HCT116 (cell line): ENCODE measurements at regions not wholly inside any gene's neighbourhood (a gene's known extent, or its start where the extent isn't known, plus 50 kb on each side); places are given as distances from the start of the nearest gene placed in this dataset.

Source experiments
- ATAC-seq: fragments of 200-7000 bp; cut with Tn5 transposase; 2 replicates; pipeline ENCODE4 v1.9.1; 2020; ENCODE audit warnings: mild to moderate bottlenecking, moderate library complexity
- BruUV-seq: library from RNA; stranded (reverse); fragments of 400-500 nt; replicated peaks from 2 replicates; lab custom pipeline; 2021; lab: Mats Ljungman, UMichigan
- CTCF ChIA-PET: fragments of 300-600 bp; sonication (Branson Sonifier 250); formaldehyde crosslinking; loops from one replicate; lab custom pipeline; 2021; ENCODE audit warnings: antibody characterized with exemption; lab: Charles Lee
- POLR2A ChIA-PET: fragments of 300-600, 350-600 bp; sonication (Branson Sonifier 250); formaldehyde crosslinking; loops from one replicate; lab custom pipeline; 2021; ENCODE audit warnings: antibody characterized with exemption; lab: Charles Lee
- RAD21 ChIA-PET, 2 experiments: fragments of 300-600 bp; sonication (Branson Sonifier 250); formaldehyde crosslinking; loops; one replicate each; lab custom pipeline; 2023; ENCODE audit warnings: low total read pairs in 2 of 2; ENCODE audit not compliant: uncharacterized antibody in 2 of 2, unreplicated experiment in 2 of 2, low non-redundant PET in 1 of 2; lab: Charles Lee
- DNase-seq: peaks from one replicate; pipeline ENCODE4 v3.0.0-alpha.2; 2010; ENCODE audit warnings: low read depth, low spot score
- H2AFZ ChIP-seq: fragments of 200-600 bp; shearing (Covaris generic), sonication (generic); 2 replicates; pipeline ENCODE4 v1.6.1; 2017; ENCODE audit warnings: low read depth, mixed run types, mixed read lengths, antibody characterized with exemption, low read length; ENCODE audit not compliant: poor library complexity, severe bottlenecking
- H3K27ac ChIP-seq: 2 replicates; pipeline ENCODE4 v1.5.1; 2012; ENCODE audit warnings: low read depth, low read length
- H3K27me3 ChIP-seq: fragments of 200-600 bp; sonication (generic); 2 replicates; pipeline ENCODE4 v1.6.1; 2016; ENCODE audit warnings: mixed run types, low read length, mixed read lengths; ENCODE audit not compliant: insufficient read depth
- H3K36me3 ChIP-seq, 2 experiments: fragments of 200-500 bp in 1 of 2; fragments of 200-600 bp in 1 of 2; sonication (Bioruptor generic) in 1 of 2; sonication (generic) in 1 of 2; 2 replicates each; pipeline versions ENCODE4 v1.5.1 to v1.6.1; 2014 to 2016; ENCODE audit warnings: low read length in 2 of 2, inconsistent platforms in 1 of 2, mixed read lengths in 1 of 2, mixed run types in 1 of 2; ENCODE audit not compliant: insufficient read depth in 2 of 2, control insufficient read depth in 1 of 2
- H3K4me1 ChIP-seq, 2 experiments: fragments of 200-600 bp in 1 of 2; sonication (generic) in 1 of 2; 2 replicates each; pipeline versions ENCODE4 v1.5.1 to v1.6.1; 2012 to 2017; ENCODE audit warnings: low read length in 2 of 2, inconsistent platforms in 1 of 2, mild to moderate bottlenecking in 1 of 2, mixed read lengths in 1 of 2, mixed run types in 1 of 2, moderate library complexity in 1 of 2; ENCODE audit not compliant: insufficient read depth in 2 of 2, control insufficient read depth in 1 of 2
- H3K4me2 ChIP-seq: fragments of 200-600 bp; sonication (generic); 2 replicates; pipeline ENCODE4 v1.6.1; 2017; ENCODE audit warnings: mixed run types, low read length, mixed read lengths
- H3K4me3 ChIP-seq, 2 experiments: fragments of 200-600 bp in 1 of 2; sonication (generic) in 1 of 2; replicated peaks in 1 of 2; 2 replicates each; pipeline ENCODE4 v1.5.1; 2011 to 2016; ENCODE audit warnings: low read length in 2 of 2, control low read depth in 1 of 2, low read depth in 1 of 2, mild to moderate bottlenecking in 1 of 2, mixed read lengths in 1 of 2, mixed run types in 1 of 2
- H3K79me2 ChIP-seq: fragments of 200-600 bp; sonication (generic); 2 replicates; pipeline ENCODE4 v1.6.1; 2017; ENCODE audit warnings: mild to moderate bottlenecking, mixed run types, low read length, moderate library complexity, mixed read lengths; ENCODE audit not compliant: insufficient read depth
- H3K9ac ChIP-seq: fragments of 200-600 bp; sonication (generic); 2 replicates; pipeline ENCODE4 v1.6.1; 2016; ENCODE audit warnings: low read length, mixed read lengths
- H3K9me2 ChIP-seq: fragments of 200-600 bp; sonication (generic), shearing (Covaris generic); 2 replicates; pipeline ENCODE4 v1.6.1; 2017; ENCODE audit warnings: mixed run types, mild to moderate bottlenecking, moderate library complexity; ENCODE audit not compliant: insufficient read depth
- H3K9me3 ChIP-seq, 2 experiments: fragments of 200-500 bp in 1 of 2; fragments of 200-600 bp in 1 of 2; sonication (Bioruptor generic) in 1 of 2; sonication (generic) in 1 of 2; 2 replicates each; pipeline ENCODE4 v1.6.1; 2014 to 2017; ENCODE audit warnings: low read length in 2 of 2, mixed read lengths in 2 of 2, inconsistent platforms in 1 of 2, low read depth in 1 of 2, mild to moderate bottlenecking in 1 of 2, mixed run types in 1 of 2, moderate library complexity in 1 of 2; ENCODE audit not compliant: control insufficient read depth in 1 of 2, insufficient read depth in 1 of 2
- H4K20me1 ChIP-seq: fragments of 200-600 bp; sonication (generic), shearing (Covaris generic); 2 replicates; pipeline ENCODE4 v1.6.1; 2017; ENCODE audit warnings: mixed run types, mild to moderate bottlenecking, moderate library complexity; ENCODE audit not compliant: insufficient read depth
- ATF3 ChIP-seq: IDR thresholded peaks from 2 replicates; pipeline ENCODE4 v1.6.1; 2012
- FOSL1 ChIP-seq: IDR thresholded peaks from 2 replicates; pipeline ENCODE4 v1.6.1; 2012; ENCODE audit warnings: low read depth
- JUND ChIP-seq: IDR thresholded peaks from 2 replicates; pipeline ENCODE4 v1.6.1; 2012
- RAD21 ChIP-seq: IDR thresholded peaks from 2 replicates; pipeline ENCODE4 v1.6.1; 2012; ENCODE audit warnings: low read depth, mild to moderate bottlenecking
- YY1 ChIP-seq: IDR thresholded peaks from 2 replicates; pipeline ENCODE4 v1.6.1; 2011; ENCODE audit warnings: low read length, low read depth, moderate library complexity, mild to moderate bottlenecking; ENCODE audit not compliant: insufficient replicate concordance; ENCODE audit errors: extremely low read depth
- ZNF274 ChIP-seq: fragments of 200-500 bp; sonication (Bioruptor generic); IDR thresholded peaks from 2 replicates; pipeline ENCODE4 v1.6.1; 2014; ENCODE audit warnings: mild to moderate bottlenecking, low read depth, low read length, inconsistent platforms
- intact Hi-C: fragments of 100-400 bp; cut with micrococcal nuclease; formaldehyde crosslinking; loops from 2 replicates; pipeline ENCODE4 v1.10.0; 2022
- TF ChIP-seq, protein P1 (sequence below): IDR thresholded peaks from 2 replicates; pipeline ENCODE4 v1.6.1; 2011; ENCODE audit warnings: mild to moderate bottlenecking, low read length, moderate library complexity; ENCODE audit not compliant: insufficient replicate concordance; ENCODE audit errors: extremely low read depth

DNA sequence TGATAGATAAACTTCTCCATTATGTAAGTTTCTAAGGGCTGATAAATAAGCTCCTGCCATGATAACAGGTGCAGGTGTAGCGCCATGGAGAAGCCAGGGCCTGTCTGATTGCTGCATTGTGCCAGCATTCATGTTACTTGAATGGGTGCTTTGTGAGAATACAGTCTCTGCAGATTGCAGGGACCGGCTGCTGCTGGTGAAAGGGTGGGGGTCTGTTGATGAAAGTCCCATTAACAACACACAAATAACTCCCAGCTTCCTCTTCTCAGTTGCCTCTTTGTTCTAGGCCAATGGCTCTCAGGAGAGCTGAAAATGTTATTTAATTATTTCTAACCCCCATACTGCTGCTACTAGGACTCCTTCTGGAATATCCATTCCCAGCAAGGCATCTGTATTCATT, 77.2 kb downstream of the RTP4 start:
- H3K4me3 ChIP-seq: no peak overlapping the region
- POLR2A ChIA-PET: no interaction called here
- RAD21 ChIA-PET: no interaction called here

DNA sequence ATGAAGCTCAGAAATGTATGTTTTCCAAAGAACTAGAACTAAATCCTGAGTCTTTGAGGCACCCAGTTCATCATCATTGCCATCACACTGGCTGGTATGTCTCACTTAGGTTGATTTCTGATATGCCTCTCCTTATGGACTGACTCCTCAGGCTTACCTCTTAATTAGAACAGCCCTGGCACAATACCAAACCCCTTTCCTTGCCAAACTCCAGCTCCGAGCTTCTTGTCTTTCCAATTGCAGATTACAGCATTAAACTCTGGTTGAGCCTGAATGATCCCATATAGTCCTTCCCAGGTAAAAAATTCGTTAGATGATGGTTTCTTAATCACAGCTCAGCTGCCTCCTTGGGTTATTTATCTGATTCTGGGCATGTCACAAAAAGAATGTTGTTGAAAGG, 66.3 kb downstream of the RTP4 start:
- Histone ChIP-seq H3K27me3 (no peaks in the 10 kb centered on the region), H4K20me1 (no peaks in the 10 kb centered on the region), H3K9me2 (no peaks in the 10 kb centered on the region), H3K9ac (no peak overlapping the region), H2AFZ (no peak overlapping the region), H3K36me3 (no peaks in the 10 kb centered on the region), H3K4me1 (no peaks in the 10 kb centered on the region), H3K27ac (no peak overlapping the region), H3K4me3 (no peak overlapping the region), H3K9me3 (no peaks in the 10 kb centered on the region), H3K4me2 (no peak overlapping the region), H3K79me2 (no peaks in the 10 kb centered on the region)
- ATAC-seq (no peak), DNase-seq (no peak)
- ChIA-PET RAD21 (no interaction called here), CTCF (no interaction called here), POLR2A (no interaction called here)
- no TSS peak for BruUV-seq
- intact Hi-C loops: no loop called here
- TF ChIP-seq JUND (no peak), RAD21 (no peak)
- TF ChIP-seq, protein P1, sequence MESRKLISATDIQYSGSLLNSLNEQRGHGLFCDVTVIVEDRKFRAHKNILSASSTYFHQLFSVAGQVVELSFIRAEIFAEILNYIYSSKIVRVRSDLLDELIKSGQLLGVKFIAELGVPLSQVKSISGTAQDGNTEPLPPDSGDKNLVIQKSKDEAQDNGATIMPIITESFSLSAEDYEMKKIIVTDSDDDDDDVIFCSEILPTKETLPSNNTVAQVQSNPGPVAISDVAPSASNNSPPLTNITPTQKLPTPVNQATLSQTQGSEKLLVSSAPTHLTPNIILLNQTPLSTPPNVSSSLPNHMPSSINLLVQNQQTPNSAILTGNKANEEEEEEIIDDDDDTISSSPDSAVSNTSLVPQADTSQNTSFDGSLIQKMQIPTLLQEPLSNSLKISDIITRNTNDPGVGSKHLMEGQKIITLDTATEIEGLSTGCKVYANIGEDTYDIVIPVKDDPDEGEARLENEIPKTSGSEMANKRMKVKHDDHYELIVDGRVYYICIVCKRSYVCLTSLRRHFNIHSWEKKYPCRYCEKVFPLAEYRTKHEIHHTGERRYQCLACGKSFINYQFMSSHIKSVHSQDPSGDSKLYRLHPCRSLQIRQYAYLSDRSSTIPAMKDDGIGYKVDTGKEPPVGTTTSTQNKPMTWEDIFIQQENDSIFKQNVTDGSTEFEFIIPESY: no peak

More for the DNA sequence above, 77.2 kb downstream of the RTP4 start:
- Histone ChIP-seq H3K4me1 (no peaks in the 10 kb centered on the region), H3K27me3 (no peaks in the 10 kb centered on the region), H3K9ac (no peak overlapping the region), H2AFZ (no peak overlapping the region), H3K9me2 (no peaks in the 10 kb centered on the region), H3K4me2 (no peak overlapping the region), H3K27ac (no peak overlapping the region), H4K20me1 (no peaks in the 10 kb centered on the region), H3K79me2 (no peaks in the 10 kb centered on the region), H3K36me3 (no peaks in the 10 kb centered on the region), H3K9me3 (no peaks in the 10 kb centered on the region)
- DNase-seq (no peak), ATAC-seq (no peak)
- TF ChIP-seq FOSL1: no peak
- no peak for TF ChIP-seq ATF3
- TF ChIP-seq JUND: no peak
- TF ChIP-seq ZNF274: no peak
- no peak for TF ChIP-seq YY1
- CTCF ChIA-PET: no interaction called here
- intact Hi-C loops: no loop called here
- BruUV-seq: no TSS peak
